GM12872 (cell line): ENCODE measurements at regions not wholly inside any gene's neighbourhood (a gene's known extent, or its start where the extent isn't known, plus 50 kb on each side); places are given as distances from the start of the nearest gene placed in this dataset.

ENCODE experiments used
- TF ChIP-seq, protein P1 (sequence below): IDR thresholded peaks from 3 replicates; pipeline ENCODE4 v1.5.1; 2011; ENCODE audit warnings: low read depth, mild to moderate bottlenecking, low read length, moderate library complexity; ENCODE audit not compliant: insufficient read depth

DNA sequence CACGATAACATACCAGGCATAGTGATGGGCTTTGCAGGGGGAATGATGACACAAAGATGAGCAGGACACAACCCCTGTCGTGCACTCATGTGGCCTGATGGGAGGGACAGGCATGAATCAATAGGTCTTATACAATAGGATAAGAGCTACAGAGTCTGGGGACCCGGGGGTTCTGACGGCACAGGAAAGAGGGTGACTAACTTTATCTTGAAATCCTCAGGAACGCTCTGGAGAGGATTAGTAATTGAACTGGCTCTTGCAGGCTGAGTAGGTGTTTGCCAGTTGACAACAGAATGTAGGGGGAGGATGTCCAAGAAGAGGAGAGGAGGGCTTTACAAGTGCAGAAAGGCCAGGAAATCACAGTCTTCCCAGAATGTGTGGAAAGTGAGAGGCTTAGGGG is 219.9 kb upstream of the ECI2 start:
- TF ChIP-seq, protein P1, sequence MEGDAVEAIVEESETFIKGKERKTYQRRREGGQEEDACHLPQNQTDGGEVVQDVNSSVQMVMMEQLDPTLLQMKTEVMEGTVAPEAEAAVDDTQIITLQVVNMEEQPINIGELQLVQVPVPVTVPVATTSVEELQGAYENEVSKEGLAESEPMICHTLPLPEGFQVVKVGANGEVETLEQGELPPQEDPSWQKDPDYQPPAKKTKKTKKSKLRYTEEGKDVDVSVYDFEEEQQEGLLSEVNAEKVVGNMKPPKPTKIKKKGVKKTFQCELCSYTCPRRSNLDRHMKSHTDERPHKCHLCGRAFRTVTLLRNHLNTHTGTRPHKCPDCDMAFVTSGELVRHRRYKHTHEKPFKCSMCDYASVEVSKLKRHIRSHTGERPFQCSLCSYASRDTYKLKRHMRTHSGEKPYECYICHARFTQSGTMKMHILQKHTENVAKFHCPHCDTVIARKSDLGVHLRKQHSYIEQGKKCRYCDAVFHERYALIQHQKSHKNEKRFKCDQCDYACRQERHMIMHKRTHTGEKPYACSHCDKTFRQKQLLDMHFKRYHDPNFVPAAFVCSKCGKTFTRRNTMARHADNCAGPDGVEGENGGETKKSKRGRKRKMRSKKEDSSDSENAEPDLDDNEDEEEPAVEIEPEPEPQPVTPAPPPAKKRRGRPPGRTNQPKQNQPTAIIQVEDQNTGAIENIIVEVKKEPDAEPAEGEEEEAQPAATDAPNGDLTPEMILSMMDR = no peak

DNA sequence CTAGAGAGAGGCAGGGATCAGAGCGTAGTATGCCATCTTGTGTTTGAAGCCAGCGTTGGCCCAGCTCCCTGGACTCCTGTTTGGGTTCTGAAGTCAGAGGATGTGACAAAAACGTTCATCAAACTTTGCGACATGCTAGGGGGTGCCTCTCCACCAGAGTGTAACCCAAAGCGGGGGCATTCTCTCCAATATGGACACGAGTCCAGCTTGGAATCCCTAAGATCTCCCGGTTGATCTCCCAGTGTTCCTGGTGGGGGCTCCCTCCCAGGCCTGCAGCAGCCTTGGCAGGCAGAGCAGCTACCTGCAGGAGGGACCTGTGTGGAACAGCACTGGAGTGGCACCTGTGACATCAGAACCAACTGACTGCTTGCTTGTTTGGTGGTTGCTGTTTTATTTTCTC is 218.8 kb upstream of the ECI2 start:
- TF ChIP-seq, protein P1 = no peak

DNA sequence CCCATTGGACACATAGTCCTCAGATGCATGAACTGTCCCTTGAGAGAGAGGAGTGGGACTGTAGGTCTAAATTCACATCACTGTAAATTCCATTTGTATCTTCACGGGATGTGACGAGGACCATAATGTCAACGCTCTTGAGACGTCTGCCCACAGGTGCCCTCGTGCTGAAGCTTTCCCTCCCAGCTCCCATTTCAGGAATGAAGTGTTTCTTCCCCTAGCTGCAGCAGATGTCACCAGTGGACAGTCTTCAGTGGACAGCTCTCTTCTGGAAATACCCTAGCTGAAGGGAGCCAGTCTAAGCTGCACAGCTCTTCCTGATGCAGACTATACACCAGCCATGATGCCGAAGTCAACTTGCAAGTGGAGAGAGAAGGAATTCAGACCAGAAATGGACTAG is 217.4 kb upstream of the ECI2 start:
- TF ChIP-seq, protein P1 = no peak

DNA sequence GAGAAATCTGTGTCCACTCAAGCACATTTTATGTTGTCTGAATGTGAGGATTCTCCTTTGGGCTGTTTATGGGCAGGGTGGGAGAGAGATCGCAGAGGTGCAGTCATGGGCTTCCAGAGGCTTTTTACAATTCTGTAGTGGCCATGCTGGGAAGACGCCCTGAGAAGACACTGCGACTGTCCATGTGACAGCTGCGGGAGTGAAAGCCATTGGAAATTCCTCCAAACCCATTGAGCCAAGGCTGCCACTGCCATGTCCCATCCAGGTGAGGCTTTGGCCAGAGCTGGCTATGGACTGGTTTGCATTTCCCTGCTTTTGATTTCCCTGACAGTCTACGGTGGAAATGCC is 216.9 kb upstream of the ECI2 start:
- TF ChIP-seq, protein P1 = no peak

DNA sequence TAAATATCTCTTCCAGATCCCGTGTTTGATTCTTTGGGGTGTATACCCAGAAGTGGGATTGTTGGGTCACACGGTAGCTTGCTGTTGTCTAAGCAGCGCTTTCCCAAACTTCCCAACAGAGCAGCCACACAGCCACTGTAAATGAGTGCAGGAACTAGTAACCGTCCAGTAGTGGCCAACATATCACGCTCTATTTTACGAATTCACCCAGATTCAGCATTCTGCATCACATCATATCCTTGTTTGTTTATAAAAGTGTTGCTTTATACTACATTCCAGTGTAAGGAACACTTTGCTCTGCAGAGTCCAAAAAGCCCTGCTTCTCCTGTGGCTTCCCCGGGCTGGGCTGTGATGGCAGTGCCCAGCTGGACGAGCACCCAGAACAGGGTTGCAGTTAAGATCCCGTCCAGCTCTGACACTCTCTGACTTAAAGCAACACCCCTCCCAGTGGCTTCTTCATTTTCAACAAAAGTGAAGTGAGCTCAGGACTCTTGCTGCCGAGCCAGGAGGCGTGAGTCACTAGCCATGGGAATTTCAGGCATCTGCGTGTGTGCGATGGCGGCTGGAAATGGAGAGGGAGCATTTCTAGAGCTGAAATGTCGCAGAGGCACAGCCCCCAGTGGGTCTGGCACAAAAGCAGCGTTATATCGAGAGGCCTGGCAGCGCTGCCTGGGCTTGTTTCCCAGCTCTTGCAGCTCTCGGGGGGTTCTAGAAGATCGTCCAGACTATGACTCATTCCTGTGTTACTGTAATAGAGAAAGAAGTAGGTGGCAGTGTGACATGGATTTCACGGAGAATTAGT is 216.3 kb upstream of the ECI2 start:
- TF ChIP-seq, protein P1 = no peak

DNA sequence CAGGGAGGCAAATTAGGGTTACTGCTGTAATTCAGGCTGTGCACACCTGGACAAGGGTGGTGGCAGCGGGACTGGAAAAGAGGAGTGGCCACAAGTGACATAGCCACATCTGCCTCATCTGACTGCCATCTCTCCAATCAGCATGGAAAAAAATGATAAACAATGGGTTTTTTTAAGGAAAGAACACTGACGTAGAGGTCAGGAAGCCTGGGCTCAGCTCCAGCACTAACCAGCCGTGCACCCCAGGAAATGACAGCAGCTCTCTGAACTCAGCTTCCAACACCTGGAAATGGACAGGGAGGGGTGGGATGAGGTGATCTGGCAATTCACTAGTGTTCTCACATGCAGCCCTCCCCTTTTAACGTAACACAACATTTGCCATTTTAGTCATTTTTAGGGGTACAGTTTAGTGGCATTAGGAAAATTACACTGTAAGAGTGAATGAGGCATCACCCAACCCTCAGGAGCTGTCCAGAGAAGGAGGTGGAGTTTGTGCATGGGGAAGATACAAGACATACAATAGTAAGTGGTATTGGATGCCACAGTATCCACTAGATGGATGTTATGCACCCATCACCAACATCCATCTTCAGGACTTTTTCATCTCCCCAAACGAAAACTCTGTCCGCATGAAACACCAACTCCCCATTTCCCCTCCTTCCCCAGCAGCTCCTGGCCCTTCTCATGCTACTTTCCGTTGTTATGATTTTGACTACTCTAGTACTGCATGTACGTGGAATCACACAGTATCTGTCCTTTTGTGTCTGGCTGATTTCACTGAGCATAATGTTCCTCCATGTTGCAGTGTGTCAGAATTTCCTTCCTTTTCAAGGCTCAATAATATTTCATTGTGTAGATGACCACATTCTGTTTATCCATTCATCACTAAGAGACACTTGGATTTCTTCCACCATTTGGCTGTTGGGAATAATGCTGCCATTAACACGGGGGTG is 215.5 kb upstream of the ECI2 start:
- TF ChIP-seq, protein P1 = no peak

DNA sequence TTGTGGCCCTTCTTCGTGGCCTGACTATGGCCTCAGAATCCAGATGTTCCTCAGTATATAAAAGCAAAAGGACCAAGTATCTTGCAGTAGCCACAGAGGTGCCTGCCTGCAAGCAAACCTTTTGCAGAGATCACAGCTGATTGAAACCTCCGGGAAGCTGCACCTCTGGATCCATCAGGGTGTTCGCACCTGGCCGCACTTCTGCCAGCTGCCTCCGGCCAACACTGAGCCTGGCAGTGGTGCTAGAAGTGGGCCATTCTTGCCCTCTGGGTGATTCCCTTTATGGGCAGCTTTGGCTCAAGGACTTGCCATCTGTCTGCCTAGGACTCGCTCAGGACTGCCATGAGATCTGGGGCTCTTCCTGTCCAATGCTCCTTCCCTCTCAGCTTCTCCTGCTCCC is 214.6 kb upstream of the ECI2 start:
- TF ChIP-seq, protein P1 = no peak
